ENCODE measurements at regions not wholly inside any gene's neighbourhood (a gene's known extent, or its start where the extent isn't known, plus 50 kb on each side); places are given as distances from the start of the nearest gene placed in this dataset.

GRCh38 chr6:139752086-139752485, 377.6 kb upstream of the CITED2 start:
- Histone ChIP-seq H3K9me3 (no peaks in the 10 kb centered on the region), H3K4me1 (peaks cover 39 to 43% of the 10 kb centered on the region in 2 donors), H3K27me3 (no peaks in the 10 kb centered on the region), H3K36me3 (no peaks in the 10 kb centered on the region), H3K4me3 (no peak overlapping the region), H3K27ac (peak overlapping the region in 1 of 4 donors; percentile 22)
- no peak for ATAC-seq
- intact Hi-C loops (cut with DNase I; ENCODE audit: low total_unique reads) (loop anchor here (10.0 kb wide), 1 partner anchor 617 kb away; the partner anchor contains the start of gene HECA), in situ Hi-C loops (cut with MboI; ENCODE audit: low sequenced_read_pairs in 4 of 4) (loop anchor here in 3 of 4 donors (25.0 kb wide), 3 partner anchors 365 to 515 kb away; no protein-coding TSS in a partner anchor)
- TF ChIP-seq POLR2A (IDR thresholded peaks at IDR 0.05) (no peak), CTCF (IDR thresholded peaks at IDR 0.05 in 4 of 5, conservative IDR thresholded peaks at IDR 0.05 in 1 of 5) (no peak)
- DNase-seq: no peak

GRCh38 chr6:139751179-139751578, 376.7 kb upstream of the CITED2 start:
- no peak for ATAC-seq
- in situ Hi-C loops (cut with MboI; ENCODE audit: low sequenced_read_pairs in 4 of 4): loop anchor here in 3 of 4 donors (25.0 kb wide), 3 partner anchors 364 to 514 kb away; no protein-coding TSS in a partner anchor
- intact Hi-C loops (cut with DNase I; ENCODE audit: low total_unique reads): loop anchor here (10.0 kb wide), 1 partner anchor 616 kb away; the partner anchor contains the start of gene HECA

GRCh38 chr6:139748353-139749146, 374.1 kb upstream of the CITED2 start:
- Histone ChIP-seq H3K4me3 (no peak overlapping the region), H3K27ac (peak overlapping the region in 1 of 4 donors; percentile 2), H3K36me3 (no peaks in the 10 kb centered on the region), H3K4me1 (peaks cover 18 to 26% of the 10 kb centered on the region in 2 donors), H3K9me3 (no peaks in the 10 kb centered on the region), H3K27me3 (no peaks in the 10 kb centered on the region)
- intact Hi-C loops (cut with DNase I; ENCODE audit: low total_unique reads): no loop called here
- DNase-seq (no peak), ATAC-seq (no peak)
- TF ChIP-seq CTCF (IDR thresholded peaks at IDR 0.05 in 4 of 5, conservative IDR thresholded peaks at IDR 0.05 in 1 of 5) (no peak), POLR2A (IDR thresholded peaks at IDR 0.05) (no peak)
- in situ Hi-C loops (cut with MboI; ENCODE audit: low sequenced_read_pairs in 4 of 4): no loop called here

More at GRCh38 chr6:139751179-139751578, 376.7 kb upstream of the CITED2 start:
- DNase-seq: no peak
- Histone ChIP-seq H3K27me3 (no peaks in the 10 kb centered on the region), H3K4me3 (no peak overlapping the region), H3K27ac (peak overlapping the region in 1 of 4 donors; percentile 47), H3K36me3 (no peaks in the 10 kb centered on the region), H3K9me3 (no peaks in the 10 kb centered on the region), H3K4me1 (peaks cover 30 to 34% of the 10 kb centered on the region in 2 donors)
- no peak for TF ChIP-seq CTCF (IDR thresholded peaks at IDR 0.05 in 4 of 5, conservative IDR thresholded peaks at IDR 0.05 in 1 of 5)
- no peak for TF ChIP-seq POLR2A (IDR thresholded peaks at IDR 0.05)

- ATAC-seq (no peak), DNase-seq (no peak)
- Histone ChIP-seq H3K27ac (no peak overlapping the region), H3K4me3 (no peak overlapping the region), H3K27me3 (no peaks in the 10 kb centered on the region), H3K4me1 (peaks cover 20 to 34% of the 10 kb centered on the region in 2 donors), H3K9me3 (no peaks in the 10 kb centered on the region), H3K36me3 (no peaks in the 10 kb centered on the region)
- intact Hi-C loops (cut with DNase I; ENCODE audit: low total_unique reads): no loop called here
- in situ Hi-C loops (cut with MboI; ENCODE audit: low sequenced_read_pairs in 4 of 4): no loop called here
- TF ChIP-seq POLR2A (IDR thresholded peaks at IDR 0.05) (no peak), CTCF (IDR thresholded peaks at IDR 0.05 in 4 of 5, conservative IDR thresholded peaks at IDR 0.05 in 1 of 5) (no peak)
These were observed 372.7 kb upstream of the CITED2 start for GRCh38 chr6:139747154-139747553.
